ENCODE measurements at regions not wholly inside any gene's neighbourhood (a gene's known extent, or its start where the extent isn't known, plus 50 kb on each side); places are given as distances from the start of the nearest gene placed in this dataset.
"Not testable (repeated sequence)": the region's sequence is repeated elsewhere in the genome, so short reads cannot be mapped to it uniquely, and the experiment has no call there.

DNA sequence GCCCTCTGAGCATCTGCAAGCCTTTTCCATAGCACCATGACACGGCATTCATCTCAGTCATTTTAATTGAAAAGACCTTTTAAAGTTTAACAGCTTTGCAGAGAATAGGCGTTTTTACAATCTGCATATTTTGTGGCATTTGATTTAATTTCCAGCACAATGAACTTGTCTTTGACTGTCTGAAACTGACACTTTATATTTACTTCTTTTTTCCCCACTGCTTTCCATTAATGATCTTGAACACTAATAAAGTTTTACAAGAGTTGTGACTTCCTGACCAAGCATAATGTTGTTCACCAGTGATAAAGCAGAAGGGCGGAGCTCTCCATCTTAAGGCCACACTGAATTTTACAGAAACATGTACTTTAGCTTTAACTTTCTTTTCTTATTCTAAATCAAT is 548.7 kb downstream of the FAM181B start:
- DNase-seq (ENCODE audit: low spot score): no peak
- no peaks in the 10 kb centered on the region for H3K4me1 Mint-ChIP-seq (ENCODE audit: low read depth)
- H3K36me3 Mint-ChIP-seq (ENCODE audit: low read depth): no peaks in the 10 kb centered on the region
- no peaks in the 10 kb centered on the region for H3K9me3 Mint-ChIP-seq
- H3K4me3 Mint-ChIP-seq: no peak overlapping the region
- no peak overlapping the region for H3K27ac Mint-ChIP-seq
- no peaks in the 10 kb centered on the region for H3K27me3 Mint-ChIP-seq (ENCODE audit: low read depth)

DNA sequence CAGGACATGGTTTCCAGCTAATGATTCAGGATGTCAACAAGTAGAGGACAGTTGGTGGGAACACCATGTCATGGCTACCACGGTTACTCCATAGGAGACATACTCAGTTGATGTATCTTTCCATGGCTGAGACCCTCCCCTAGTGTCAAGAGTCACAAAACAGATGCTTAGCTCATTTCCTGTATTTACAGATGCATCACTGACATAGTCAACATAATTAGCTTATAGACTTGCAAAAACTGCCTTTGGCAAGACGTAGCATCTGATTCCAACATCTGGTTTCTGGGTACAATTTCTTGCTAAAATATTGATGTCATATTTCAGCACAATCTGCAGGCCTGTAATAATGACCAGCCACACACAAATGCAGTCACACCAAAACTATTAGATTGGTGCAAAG is 550.3 kb downstream of the FAM181B start:
- no peaks in the 10 kb centered on the region for H3K9me3 Mint-ChIP-seq
- H3K27me3 Mint-ChIP-seq (ENCODE audit: low read depth): no peaks in the 10 kb centered on the region
- H3K4me3 Mint-ChIP-seq: no peak overlapping the region
- H3K36me3 Mint-ChIP-seq (ENCODE audit: low read depth): no peaks in the 10 kb centered on the region
- H3K27ac Mint-ChIP-seq: no peak overlapping the region
- no peaks in the 10 kb centered on the region for H3K4me1 Mint-ChIP-seq (ENCODE audit: low read depth)
- no peak for DNase-seq (ENCODE audit: low spot score)

DNA sequence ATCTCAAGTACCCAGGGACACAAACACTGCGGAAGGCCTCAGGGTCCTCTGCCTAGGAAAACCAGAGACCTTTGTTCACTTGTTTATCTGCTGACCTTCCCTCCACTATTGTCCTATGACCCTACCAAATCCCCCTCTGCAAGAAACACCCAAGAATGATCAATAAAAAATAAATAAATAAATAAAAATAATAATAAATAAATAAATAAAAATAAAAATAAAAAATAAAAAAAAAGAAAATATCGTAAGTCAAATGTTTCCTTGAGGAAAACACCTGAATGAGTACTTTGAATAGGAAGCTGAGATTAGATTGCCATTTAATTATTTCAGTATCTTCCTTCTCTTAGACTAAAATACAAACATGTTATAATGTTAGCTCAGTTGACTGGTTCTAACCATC is 551.0 kb downstream of the FAM181B start:
- H3K36me3 Mint-ChIP-seq (ENCODE audit: low read depth); H3K4me1 Mint-ChIP-seq (ENCODE audit: low read depth); DNase-seq (ENCODE audit: low spot score); H3K9me3 Mint-ChIP-seq; H3K27ac Mint-ChIP-seq; H3K27me3 Mint-ChIP-seq (ENCODE audit: low read depth); H3K4me3 Mint-ChIP-seq: not testable (repeated sequence)

DNA sequence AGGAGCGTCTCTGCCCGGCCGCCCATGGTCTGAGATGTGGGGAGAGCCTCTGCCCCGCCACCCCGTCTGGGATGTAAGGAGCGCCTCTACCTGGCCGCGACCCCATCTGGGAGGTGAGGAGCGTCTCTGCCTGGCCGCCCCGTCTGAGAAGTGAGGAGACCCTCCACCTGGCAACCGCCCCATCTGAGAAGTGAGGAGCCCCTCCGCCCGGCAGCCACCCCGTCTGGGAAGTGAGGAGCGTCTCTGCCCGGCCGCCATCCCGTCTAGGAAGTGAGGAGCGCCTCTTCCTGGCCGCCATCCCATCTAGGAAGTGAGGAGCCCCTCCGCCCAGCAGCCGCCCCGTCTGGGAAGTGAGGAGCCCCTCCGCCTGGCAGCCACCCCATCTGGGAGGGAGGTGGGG is 551.9 kb downstream of the FAM181B start:
- not testable (repeated sequence) for H3K27ac Mint-ChIP-seq; H3K27me3 Mint-ChIP-seq (ENCODE audit: low read depth); DNase-seq (ENCODE audit: low spot score); H3K4me3 Mint-ChIP-seq; H3K4me1 Mint-ChIP-seq (ENCODE audit: low read depth); H3K36me3 Mint-ChIP-seq (ENCODE audit: low read depth); H3K9me3 Mint-ChIP-seq

DNA sequence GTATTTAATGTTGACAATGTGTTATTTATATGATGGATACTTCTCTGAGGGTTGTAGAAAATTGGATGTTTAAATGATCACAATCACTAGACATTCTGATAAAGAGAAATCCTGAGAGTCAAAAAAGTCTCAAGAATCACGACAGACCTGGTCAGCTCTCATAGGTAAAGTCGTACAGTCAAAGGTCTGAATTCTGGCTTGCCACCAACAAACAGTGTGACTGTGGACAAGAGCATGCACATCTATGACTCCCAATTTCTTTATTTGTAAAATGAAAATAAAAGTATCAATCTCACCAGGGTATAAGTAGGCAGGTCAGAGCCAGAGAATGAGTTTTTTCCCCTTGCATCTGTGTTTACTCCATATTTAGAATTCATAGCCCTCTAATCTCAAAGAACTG is 556.7 kb downstream of the FAM181B start:
- Mint-ChIP-seq H3K36me3 (ENCODE audit: low read depth) (no peaks in the 10 kb centered on the region), H3K27me3 (ENCODE audit: low read depth) (no peaks in the 10 kb centered on the region), H3K4me1 (ENCODE audit: low read depth) (no peaks in the 10 kb centered on the region), H3K4me3 (no peak overlapping the region), H3K9me3 (no peaks in the 10 kb centered on the region), H3K27ac (no peak overlapping the region)
- no peak for DNase-seq (ENCODE audit: low spot score)

DNA sequence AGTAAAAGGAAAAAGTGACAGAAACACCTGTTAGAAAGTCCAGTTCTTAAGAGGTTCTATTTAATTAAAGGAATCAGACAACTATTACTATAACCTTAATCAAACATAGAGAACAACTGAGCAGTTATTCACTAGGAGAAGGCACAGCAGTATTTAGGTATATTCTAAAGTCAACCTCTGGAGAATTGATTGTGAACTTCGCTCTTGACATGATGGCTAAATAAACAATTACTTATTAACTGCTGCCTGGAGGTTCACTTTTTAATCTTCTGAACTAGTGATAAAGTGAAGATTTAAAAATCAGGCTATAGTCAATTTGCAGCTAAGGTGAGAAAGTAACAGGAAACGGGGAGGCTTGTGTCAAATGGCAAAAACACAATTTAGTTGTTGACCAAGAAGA is 557.3 kb downstream of the FAM181B start:
- DNase-seq (ENCODE audit: low spot score): no peak
- no peaks in the 10 kb centered on the region for H3K9me3 Mint-ChIP-seq

DNA sequence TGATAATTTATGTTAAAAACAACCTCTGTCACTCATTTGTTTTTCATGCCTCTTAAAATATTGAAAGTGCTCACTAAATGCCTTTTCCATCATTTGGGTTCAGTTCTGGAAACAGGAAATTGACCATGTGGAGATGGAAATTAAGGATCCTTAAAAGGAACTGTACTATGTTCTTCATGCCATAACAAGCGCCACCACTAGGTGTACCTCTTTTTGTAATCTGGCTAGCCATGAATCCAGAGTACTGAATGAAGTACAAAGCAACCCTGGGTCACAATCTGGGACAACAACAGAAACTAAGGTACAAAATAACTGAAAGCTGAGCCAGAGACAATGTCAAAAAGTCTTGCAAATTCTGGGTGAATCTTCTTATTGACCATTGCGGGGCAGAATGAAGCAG is 559.1 kb downstream of the FAM181B start:
- no peak for DNase-seq (ENCODE audit: low spot score)
- no peaks in the 10 kb centered on the region for H3K27me3 Mint-ChIP-seq (ENCODE audit: low read depth)
- H3K36me3 Mint-ChIP-seq (ENCODE audit: low read depth): no peaks in the 10 kb centered on the region
- H3K4me1 Mint-ChIP-seq (ENCODE audit: low read depth): no peaks in the 10 kb centered on the region
- H3K4me3 Mint-ChIP-seq: no peak overlapping the region
- H3K9me3 Mint-ChIP-seq: no peaks in the 10 kb centered on the region
- H3K27ac Mint-ChIP-seq: no peak overlapping the region

More for the DNA sequence above, 557.3 kb downstream of the FAM181B start:
- H3K36me3 Mint-ChIP-seq (ENCODE audit: low read depth): no peaks in the 10 kb centered on the region
- H3K4me3 Mint-ChIP-seq: no peak overlapping the region
- H3K27me3 Mint-ChIP-seq (ENCODE audit: low read depth): no peaks in the 10 kb centered on the region
- H3K4me1 Mint-ChIP-seq (ENCODE audit: low read depth): no peaks in the 10 kb centered on the region
- no peak overlapping the region for H3K27ac Mint-ChIP-seq

DNA sequence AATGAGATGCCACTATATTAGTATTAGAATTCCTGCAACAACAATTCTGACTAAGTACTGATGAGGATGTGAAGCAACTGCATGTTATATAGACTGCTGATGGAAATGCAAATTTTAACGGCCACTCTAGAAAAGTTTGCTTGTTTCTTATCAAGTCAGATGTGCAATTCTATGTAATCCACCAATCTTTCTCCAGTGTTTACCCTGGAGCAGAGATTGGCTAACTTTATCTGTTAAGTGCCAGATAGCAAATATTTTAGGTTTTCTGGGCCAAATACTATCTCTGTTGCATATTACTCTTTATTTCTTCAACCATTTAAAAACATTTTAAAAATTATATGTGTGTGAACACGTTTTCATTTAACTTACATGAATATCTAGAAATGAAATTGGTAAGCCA is 586.9 kb downstream of the FAM181B start:
- no peaks in the 10 kb centered on the region for H3K9me3 Mint-ChIP-seq
- H3K36me3 Mint-ChIP-seq (ENCODE audit: low read depth): no peaks in the 10 kb centered on the region
- H3K27ac Mint-ChIP-seq: no peak overlapping the region
- DNase-seq (ENCODE audit: low spot score): no peak
- H3K4me3 Mint-ChIP-seq: no peak overlapping the region
- H3K27me3 Mint-ChIP-seq (ENCODE audit: low read depth): no peaks in the 10 kb centered on the region
- H3K4me1 Mint-ChIP-seq (ENCODE audit: low read depth): no peaks in the 10 kb centered on the region

DNA sequence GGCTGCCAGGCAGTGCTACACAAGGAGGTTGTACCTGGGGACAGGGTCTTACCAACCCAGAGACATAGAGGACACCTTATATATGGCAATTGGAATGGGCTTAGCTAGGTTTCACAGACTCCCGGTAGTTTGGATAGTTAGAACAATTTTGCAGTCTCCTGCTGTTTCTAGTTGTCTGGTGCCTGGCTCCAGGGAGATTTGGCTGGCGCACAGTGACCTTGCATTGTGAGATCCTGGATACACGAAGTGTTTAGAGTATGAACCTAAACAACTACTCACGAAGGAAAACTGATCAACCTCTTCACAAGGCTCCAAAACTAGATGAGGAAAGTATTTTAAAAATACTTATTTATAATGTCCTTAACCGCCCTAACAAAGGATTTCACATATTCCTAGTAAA is 614.7 kb downstream of the FAM181B start:
- Mint-ChIP-seq H3K9me3 (no peaks in the 10 kb centered on the region), H3K27ac (no peak overlapping the region), H3K36me3 (ENCODE audit: low read depth) (no peaks in the 10 kb centered on the region), H3K4me1 (ENCODE audit: low read depth) (no peaks in the 10 kb centered on the region), H3K27me3 (ENCODE audit: low read depth) (no peaks in the 10 kb centered on the region), H3K4me3 (no peak overlapping the region)
- no peak for DNase-seq (ENCODE audit: low spot score)

DNA sequence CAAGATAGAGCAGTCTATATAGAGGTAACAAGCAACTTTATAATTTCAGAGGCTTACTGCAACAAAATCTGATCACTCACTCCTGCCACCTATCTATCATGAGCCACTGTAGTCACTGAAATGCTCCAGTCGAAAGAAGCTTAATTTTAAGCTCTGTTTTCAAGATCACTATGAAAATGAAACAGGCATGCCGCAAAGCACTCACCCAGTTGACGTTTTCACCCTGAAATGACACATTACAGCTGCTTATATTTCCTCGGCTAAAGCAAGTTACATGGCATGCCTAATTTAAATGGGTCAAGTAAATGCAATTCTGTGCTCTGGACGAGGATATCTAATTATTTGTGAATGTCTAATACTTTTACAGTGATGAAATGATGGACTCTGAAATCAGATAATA is 616.3 kb downstream of the FAM181B start:
- Mint-ChIP-seq H3K27me3 (ENCODE audit: low read depth) (no peaks in the 10 kb centered on the region), H3K9me3 (no peaks in the 10 kb centered on the region), H3K4me3 (no peak overlapping the region), H3K36me3 (ENCODE audit: low read depth) (no peaks in the 10 kb centered on the region), H3K4me1 (ENCODE audit: low read depth) (no peaks in the 10 kb centered on the region), H3K27ac (no peak overlapping the region)
- no peak for DNase-seq (ENCODE audit: low spot score)

DNA sequence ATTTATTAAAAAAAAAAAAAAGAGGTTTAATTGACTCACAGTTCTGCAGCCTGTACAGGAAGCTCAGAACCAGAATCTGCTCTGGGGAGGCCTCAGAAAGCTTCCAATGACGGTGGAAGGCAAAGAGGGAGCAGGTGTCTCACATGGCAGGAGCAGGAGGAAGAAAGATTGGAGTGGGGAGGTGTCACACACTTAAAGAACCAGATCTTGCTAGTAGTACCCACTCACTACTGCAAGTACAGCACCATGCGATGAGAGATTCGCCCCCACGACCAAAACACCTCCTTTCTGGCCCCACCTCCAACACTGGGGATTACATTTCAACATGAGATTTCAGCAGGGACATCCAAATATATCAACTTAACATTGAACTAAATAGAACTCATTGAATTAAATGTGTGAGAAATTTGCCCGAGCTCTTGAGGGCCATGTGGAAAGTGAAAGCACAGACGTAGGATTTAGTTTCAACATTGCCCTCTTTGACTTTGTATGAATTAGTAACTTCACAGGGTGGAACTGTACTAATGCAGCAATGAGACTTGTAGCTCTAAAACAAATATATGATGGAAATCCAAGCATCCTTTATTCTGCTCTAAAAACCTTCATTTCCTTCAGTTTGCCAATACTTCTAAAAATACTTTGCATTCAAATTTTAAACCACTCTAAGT is 628.2 kb downstream of the FAM181B start:
- no peaks in the 10 kb centered on the region for H3K27me3 Mint-ChIP-seq (ENCODE audit: low read depth)
- H3K4me3 Mint-ChIP-seq: no peak overlapping the region
- no peaks in the 10 kb centered on the region for H3K4me1 Mint-ChIP-seq (ENCODE audit: low read depth)
- H3K27ac Mint-ChIP-seq: no peak overlapping the region
- no peaks in the 10 kb centered on the region for H3K36me3 Mint-ChIP-seq (ENCODE audit: low read depth)
- DNase-seq (ENCODE audit: low spot score): no peak
- no peaks in the 10 kb centered on the region for H3K9me3 Mint-ChIP-seq

DNA sequence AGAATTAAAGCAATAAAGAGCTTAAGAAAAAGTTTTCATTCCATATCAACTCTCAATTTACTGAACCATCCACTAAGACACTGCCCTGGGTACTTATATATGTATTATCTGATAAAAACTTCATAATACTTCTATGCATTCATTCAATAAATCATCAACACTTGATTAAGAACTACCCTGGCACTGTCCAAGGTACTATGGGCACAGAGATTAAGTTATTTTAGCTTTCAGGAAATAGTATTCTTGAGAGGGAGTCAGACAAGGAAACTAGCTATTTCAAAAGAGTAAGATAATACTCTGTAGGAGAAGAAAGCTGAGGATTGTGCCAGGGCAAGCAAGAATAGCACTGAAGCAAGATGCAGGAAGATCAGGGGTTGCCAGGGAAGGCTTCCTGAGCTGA is 640.8 kb downstream of the FAM181B start:
- Mint-ChIP-seq H3K4me1 (ENCODE audit: low read depth) (no peaks in the 10 kb centered on the region), H3K36me3 (ENCODE audit: low read depth) (no peaks in the 10 kb centered on the region), H3K27ac (no peak overlapping the region), H3K9me3 (no peaks in the 10 kb centered on the region), H3K4me3 (no peak overlapping the region), H3K27me3 (ENCODE audit: low read depth) (no peaks in the 10 kb centered on the region)
- no peak for DNase-seq (ENCODE audit: low spot score)

DNA sequence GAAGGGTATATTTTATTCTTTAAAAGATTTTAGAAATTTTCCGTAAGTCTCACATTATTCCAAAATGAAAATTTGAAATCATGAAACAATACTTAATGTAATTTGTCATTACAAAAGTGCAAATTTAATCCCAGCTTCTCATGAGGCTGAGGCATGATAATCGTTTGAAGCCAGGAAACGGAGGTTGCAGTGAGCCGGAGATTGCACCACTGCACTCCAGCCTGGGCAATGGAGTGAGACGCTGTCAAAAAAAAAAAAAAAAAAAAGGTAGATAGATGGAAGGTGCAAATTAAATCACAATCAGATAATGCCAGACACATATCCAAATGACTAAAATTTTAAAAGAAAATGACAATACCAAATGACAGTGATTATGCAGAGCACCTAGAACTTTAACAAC is 644.2 kb downstream of the FAM181B start:
- no peaks in the 10 kb centered on the region for H3K9me3 Mint-ChIP-seq
- peaks cover 2% of the 10 kb centered on the region for H3K27me3 Mint-ChIP-seq (ENCODE audit: low read depth)
- no peaks in the 10 kb centered on the region for H3K4me1 Mint-ChIP-seq (ENCODE audit: low read depth)
- no peak for DNase-seq (ENCODE audit: low spot score)
- no peak overlapping the region for H3K4me3 Mint-ChIP-seq
- no peak overlapping the region for H3K27ac Mint-ChIP-seq
- no peaks in the 10 kb centered on the region for H3K36me3 Mint-ChIP-seq (ENCODE audit: low read depth)

DNA sequence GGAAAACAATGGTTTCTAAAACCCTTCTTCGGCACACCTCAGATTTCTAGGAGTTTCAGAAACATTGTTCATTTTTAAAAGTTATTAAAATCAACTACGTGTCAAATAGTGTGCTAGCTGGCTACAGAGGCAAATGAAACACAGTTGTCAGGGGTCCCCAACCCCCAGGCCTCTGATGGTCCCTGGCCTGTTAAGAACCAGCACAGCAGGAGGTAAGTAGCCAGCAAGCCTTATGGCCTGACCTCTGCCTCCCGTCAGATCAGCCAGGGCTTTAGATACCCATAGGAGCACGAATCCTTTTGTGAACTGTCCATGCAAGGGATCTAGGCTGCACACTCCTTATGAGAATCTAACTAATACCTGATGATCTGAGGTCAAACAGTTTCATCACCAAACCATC is 648.2 kb downstream of the FAM181B start:
- Mint-ChIP-seq H3K4me1 (ENCODE audit: low read depth) (no peaks in the 10 kb centered on the region), H3K36me3 (ENCODE audit: low read depth) (no peaks in the 10 kb centered on the region), H3K27me3 (ENCODE audit: low read depth) (peaks cover 2% of the 10 kb centered on the region), H3K27ac (no peak overlapping the region), H3K9me3 (no peaks in the 10 kb centered on the region), H3K4me3 (no peak overlapping the region)
- DNase-seq (ENCODE audit: low spot score): no peak

DNA sequence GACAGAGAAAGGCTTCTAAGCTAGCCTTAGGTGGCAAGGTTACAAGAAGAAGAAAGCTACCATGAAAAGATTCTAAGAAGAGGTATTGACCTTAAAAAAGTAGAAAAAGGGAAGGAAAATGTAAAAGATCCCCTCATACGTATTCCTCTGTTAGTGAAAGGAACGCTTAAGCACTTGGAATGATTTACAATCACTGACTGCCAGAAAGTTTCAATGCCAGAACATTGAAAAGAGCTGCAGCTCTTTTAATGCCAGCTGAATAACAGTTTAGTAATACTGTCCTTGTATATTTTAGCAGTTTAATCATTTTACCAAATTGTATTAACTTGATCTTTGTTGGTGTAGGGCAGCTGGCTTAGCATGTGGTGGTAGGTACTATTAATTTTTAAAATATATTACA is 650.7 kb downstream of the FAM181B start:
- H3K4me3 Mint-ChIP-seq: no peak overlapping the region

More for the DNA sequence above, 650.7 kb downstream of the FAM181B start:
- H3K9me3 Mint-ChIP-seq: no peaks in the 10 kb centered on the region
- H3K27me3 Mint-ChIP-seq (ENCODE audit: low read depth): peaks cover 2% of the 10 kb centered on the region
- no peaks in the 10 kb centered on the region for H3K36me3 Mint-ChIP-seq (ENCODE audit: low read depth)
- H3K27ac Mint-ChIP-seq: no peak overlapping the region
- H3K4me1 Mint-ChIP-seq (ENCODE audit: low read depth): no peaks in the 10 kb centered on the region
- DNase-seq (ENCODE audit: low spot score): no peak

Data from T-helper 2 cell treated with Interferon-gamma antibody and Interleukin-4, amounts not matched to agents 5 μg/mL and 100 μg/mL, for 36 hours (primary cell).